Duodenal mucosa (tissue), 2 donors: ENCODE measurements at regions not wholly inside any gene's neighbourhood (a gene's known extent, or its start where the extent isn't known, plus 50 kb on each side); places are given as distances from the start of the nearest gene placed in this dataset.

Experiments
- H3K27ac ChIP-seq: one replicate; pipeline ENCODE4 v1.7.0; 2013; ENCODE audit warnings: low read depth, low read length
- H3K27me3 ChIP-seq, 2 donors: one replicate each; pipeline ENCODE4 v1.7.0; 2013; ENCODE audit warnings: low read length in 2 of 2, control low read depth in 1 of 2; ENCODE audit not compliant: insufficient read depth in 2 of 2, control insufficient read depth in 1 of 2
- H3K36me3 ChIP-seq, 2 donors: one replicate each; pipeline ENCODE4 v1.7.0; 2013; ENCODE audit warnings: low read length in 2 of 2, control low read depth in 1 of 2; ENCODE audit not compliant: insufficient read depth in 2 of 2, control insufficient read depth in 1 of 2
- H3K4me1 ChIP-seq, 2 donors: one replicate each; pipeline ENCODE4 v1.7.0; 2013; ENCODE audit warnings: low read length in 2 of 2, control low read depth in 1 of 2; ENCODE audit not compliant: insufficient read depth in 2 of 2, control insufficient read depth in 1 of 2
- H3K4me3 ChIP-seq, 2 donors: one replicate each; pipeline ENCODE4 v1.7.0; 2013; ENCODE audit warnings: low read length in 2 of 2, low read depth in 1 of 2
- H3K9ac ChIP-seq, 2 donors: one replicate each; pipeline ENCODE4 v1.7.0; 2013; ENCODE audit warnings: low read length in 2 of 2, low read depth in 1 of 2
- H3K9me3 ChIP-seq, 2 donors: one replicate each; pipeline ENCODE4 v1.7.0; 2013; ENCODE audit warnings: low read length in 2 of 2, control low read depth in 1 of 2; ENCODE audit not compliant: control insufficient read depth in 1 of 2

- no peak overlapping the region for H3K27ac ChIP-seq
- H3K9ac ChIP-seq: no peak overlapping the region
- H3K9me3 ChIP-seq: no peaks in the 10 kb centered on the region
- no peak overlapping the region for H3K4me3 ChIP-seq
- no peaks in the 10 kb centered on the region for H3K36me3 ChIP-seq
- H3K4me1 ChIP-seq: no peaks in the 10 kb centered on the region
- no peaks in the 10 kb centered on the region for H3K27me3 ChIP-seq
Measured at GRCh38 chr3:76735152-76735551, 304.7 kb upstream of the ROBO2 start.

- H3K9me3 ChIP-seq: no peaks in the 10 kb centered on the region
- no peak overlapping the region for H3K27ac ChIP-seq
- no peaks in the 10 kb centered on the region for H3K27me3 ChIP-seq
- H3K4me3 ChIP-seq: no peak overlapping the region
- H3K9ac ChIP-seq: no peak overlapping the region
- H3K36me3 ChIP-seq: no peaks in the 10 kb centered on the region
- peaks cover 0 to 3% of the 10 kb centered on the region in 2 donors for H3K4me1 ChIP-seq
Measured at GRCh38 chr3:76753599-76753998, 286.3 kb upstream of the ROBO2 start.

DNA sequence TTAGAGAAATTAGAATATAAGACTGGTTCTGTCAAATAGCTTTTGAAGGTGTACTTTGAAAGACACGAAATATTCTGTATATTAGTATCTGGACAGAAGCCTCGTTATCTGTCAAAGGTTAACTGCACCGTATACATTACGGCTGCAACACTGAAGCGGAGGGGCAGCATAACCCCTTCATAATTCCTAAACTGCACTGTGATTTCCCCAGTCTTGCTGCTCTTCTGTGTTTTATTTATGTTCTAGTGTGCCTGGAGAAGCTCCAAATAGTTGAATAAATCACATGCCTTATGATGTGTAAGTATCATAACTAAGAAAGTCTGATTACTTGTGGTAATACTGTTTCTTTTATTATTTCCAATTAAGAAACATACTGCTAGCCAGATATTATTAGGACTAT lies 285.7 kb upstream of the ROBO2 start:
- Histone ChIP-seq H3K9ac (no peak overlapping the region), H3K9me3 (no peaks in the 10 kb centered on the region), H3K27ac (no peak overlapping the region)

DNA sequence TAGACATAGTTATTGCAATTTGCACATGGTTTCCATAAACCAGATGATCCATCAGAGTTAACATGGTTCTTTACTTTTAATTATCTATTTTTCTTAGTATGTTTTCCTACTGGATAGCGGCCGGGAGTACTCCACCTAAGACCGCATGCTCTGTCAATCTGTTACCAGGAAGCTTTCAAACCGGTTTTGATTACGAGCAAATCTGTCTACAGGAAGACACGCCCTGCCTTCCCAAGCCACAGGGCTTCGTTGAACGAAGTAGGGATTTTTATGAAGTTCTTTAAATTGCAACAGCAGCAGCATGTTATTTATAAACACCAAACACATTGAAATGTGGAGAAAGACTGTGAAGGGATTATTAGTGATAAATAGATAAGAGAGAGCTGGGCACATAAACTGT lies 283.3 kb upstream of the ROBO2 start:
- Histone ChIP-seq H3K4me1 (peaks cover 0 to 3% of the 10 kb centered on the region in 2 donors), H3K36me3 (no peaks in the 10 kb centered on the region), H3K27ac (no peak overlapping the region), H3K9ac (no peak overlapping the region), H3K4me3 (no peak overlapping the region), H3K9me3 (no peaks in the 10 kb centered on the region), H3K27me3 (no peaks in the 10 kb centered on the region)

More for the DNA sequence above, 285.7 kb upstream of the ROBO2 start:
- Histone ChIP-seq H3K36me3 (no peaks in the 10 kb centered on the region), H3K4me1 (peaks cover 0 to 3% of the 10 kb centered on the region in 2 donors), H3K4me3 (no peak overlapping the region), H3K27me3 (no peaks in the 10 kb centered on the region)

GRCh38 chr3:76760336-76760735 lies 279.6 kb upstream of the ROBO2 start:
- Histone ChIP-seq H3K9ac (no peak overlapping the region), H3K27me3 (no peaks in the 10 kb centered on the region), H3K27ac (no peak overlapping the region), H3K4me3 (no peak overlapping the region), H3K36me3 (no peaks in the 10 kb centered on the region), H3K4me1 (peaks cover 0 to 3% of the 10 kb centered on the region in 2 donors), H3K9me3 (no peaks in the 10 kb centered on the region)

GRCh38 chr3:76765511-76765910 lies 274.4 kb upstream of the ROBO2 start:
- H3K9me3 ChIP-seq: no peaks in the 10 kb centered on the region
- no peaks in the 10 kb centered on the region for H3K36me3 ChIP-seq

GRCh38 chr3:76768912-76769311 lies 271.0 kb upstream of the ROBO2 start:
- Histone ChIP-seq H3K4me1 (no peaks in the 10 kb centered on the region), H3K27ac (no peak overlapping the region), H3K9ac (no peak overlapping the region), H3K36me3 (no peaks in the 10 kb centered on the region), H3K27me3 (no peaks in the 10 kb centered on the region), H3K4me3 (no peak overlapping the region), H3K9me3 (no peaks in the 10 kb centered on the region)

More at GRCh38 chr3:76765511-76765910, 274.4 kb upstream of the ROBO2 start:
- Histone ChIP-seq H3K27me3 (no peaks in the 10 kb centered on the region), H3K27ac (no peak overlapping the region), H3K4me1 (no peaks in the 10 kb centered on the region), H3K4me3 (no peak overlapping the region), H3K9ac (no peak overlapping the region)

DNA sequence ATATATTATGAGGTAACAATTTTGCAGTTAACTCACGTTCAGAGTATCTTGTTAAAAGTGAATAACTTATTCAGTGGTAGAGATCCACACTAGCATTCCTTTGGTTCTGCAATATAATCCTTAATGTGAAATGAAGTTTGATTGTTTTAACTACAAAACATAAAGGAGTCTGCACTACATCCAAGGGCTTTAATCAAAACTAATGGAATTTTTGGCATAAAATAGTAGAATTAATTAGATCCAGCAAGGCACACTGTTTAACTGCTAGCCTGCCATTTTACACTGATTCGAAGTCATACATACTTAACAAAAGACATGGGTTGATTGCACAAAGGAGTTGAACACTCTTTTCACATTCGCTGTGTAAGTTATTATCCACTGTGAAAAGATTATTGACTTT lies 263.0 kb upstream of the ROBO2 start:
- Histone ChIP-seq H3K36me3 (no peaks in the 10 kb centered on the region), H3K27ac (no peak overlapping the region), H3K4me3 (no peak overlapping the region), H3K9ac (no peak overlapping the region), H3K9me3 (no peaks in the 10 kb centered on the region), H3K27me3 (no peaks in the 10 kb centered on the region), H3K4me1 (no peaks in the 10 kb centered on the region)

- no peak overlapping the region for H3K27ac ChIP-seq
- H3K27me3 ChIP-seq: no peaks in the 10 kb centered on the region
- no peak overlapping the region for H3K9ac ChIP-seq
- H3K4me1 ChIP-seq: peaks cover 0 to 10% of the 10 kb centered on the region in 2 donors
- peaks cover 0 to 8% of the 10 kb centered on the region in 2 donors for H3K9me3 ChIP-seq
- no peaks in the 10 kb centered on the region for H3K36me3 ChIP-seq
- H3K4me3 ChIP-seq: no peak overlapping the region
Measured at GRCh38 chr3:76788206-76788605, 251.7 kb upstream of the ROBO2 start.

GRCh38 chr3:76789237-76789636 lies 250.7 kb upstream of the ROBO2 start:
- H3K27me3 ChIP-seq: no peaks in the 10 kb centered on the region
- no peak overlapping the region for H3K27ac ChIP-seq
- H3K36me3 ChIP-seq: no peaks in the 10 kb centered on the region
- H3K4me1 ChIP-seq: peaks cover 0 to 10% of the 10 kb centered on the region in 2 donors
- no peak overlapping the region for H3K9ac ChIP-seq
- peaks cover 0 to 8% of the 10 kb centered on the region in 2 donors for H3K9me3 ChIP-seq
- H3K4me3 ChIP-seq: no peak overlapping the region

DNA sequence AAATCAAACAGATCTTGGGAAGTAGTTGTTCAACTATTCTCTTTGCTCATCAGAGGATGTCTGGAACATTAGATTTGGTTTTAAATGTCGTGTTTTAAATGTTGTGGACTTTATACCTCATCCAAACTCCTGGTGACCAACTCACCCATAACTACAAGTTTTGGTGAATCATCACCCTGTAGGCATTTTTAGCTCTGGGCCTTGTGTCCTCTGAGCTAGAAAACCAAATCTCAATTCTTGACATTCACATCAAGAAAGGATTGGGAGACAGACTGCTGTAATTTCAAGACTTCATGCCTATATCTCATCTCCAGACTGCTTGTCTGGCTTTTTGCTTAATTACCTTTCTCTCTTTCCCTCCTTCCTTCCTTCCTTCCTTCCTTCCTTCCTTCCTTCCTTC lies 228.5 kb upstream of the ROBO2 start:
- Histone ChIP-seq H3K9me3 (no peaks in the 10 kb centered on the region), H3K27me3 (no peaks in the 10 kb centered on the region), H3K9ac (no peak overlapping the region), H3K4me1 (no peaks in the 10 kb centered on the region), H3K27ac (no peak overlapping the region), H3K36me3 (no peaks in the 10 kb centered on the region), H3K4me3 (no peak overlapping the region)
